H9 (cell line): ENCODE measurements at regions not wholly inside any gene's neighbourhood (a gene's known extent, or its start where the extent isn't known, plus 50 kb on each side); places are given as distances from the start of the nearest gene placed in this dataset.

Experiments
- DNase-seq: peaks from one replicate; pipeline ENCODE4 v3.0.0-alpha.2; 2017
- H2AFZ ChIP-seq: one replicate; pipeline ENCODE4 v1.6.1; 2013; ENCODE audit warnings: mild to moderate bottlenecking, low read length, control low read depth, moderate library complexity
- H2AK5ac ChIP-seq: 2 replicates; pipeline ENCODE4 v1.6.1; 2013; ENCODE audit warnings: low read length, control low read depth, mixed read lengths; ENCODE audit not compliant: insufficient read length
- H2BK120ac ChIP-seq: one replicate; pipeline ENCODE4 v1.6.1; 2013; ENCODE audit warnings: low read depth, mild to moderate bottlenecking, low read length, control low read depth, inconsistent platforms; ENCODE audit not compliant: poor library complexity, severe bottlenecking
- H2BK12ac ChIP-seq: 2 replicates; pipeline ENCODE4 v1.6.1; 2013; ENCODE audit warnings: low read length, control low read depth, mixed read lengths, low read depth; ENCODE audit not compliant: insufficient read length
- H2BK15ac ChIP-seq: 2 replicates; pipeline ENCODE4 v1.6.1; 2013; ENCODE audit warnings: low read depth, low read length, control low read depth
- H2BK20ac ChIP-seq: one replicate; pipeline ENCODE4 v1.6.1; 2013; ENCODE audit warnings: low read depth, mild to moderate bottlenecking, low read length, control low read depth, inconsistent platforms; ENCODE audit not compliant: poor library complexity, severe bottlenecking
- H2BK5ac ChIP-seq: 2 replicates; pipeline ENCODE4 v1.6.1; 2013; ENCODE audit warnings: low read length, control low read depth, mixed read lengths; ENCODE audit not compliant: insufficient read length
- H3K14ac ChIP-seq: 2 replicates; pipeline ENCODE4 v1.6.1; 2013; ENCODE audit warnings: low read length, control low read depth; ENCODE audit not compliant: insufficient read depth
- H3K18ac ChIP-seq: 2 replicates; pipeline ENCODE4 v1.6.1; 2013; ENCODE audit warnings: low read depth, mild to moderate bottlenecking, mixed read lengths, low read length, control low read depth; ENCODE audit not compliant: insufficient read length
- H3K23ac ChIP-seq: 2 replicates; pipeline ENCODE4 v1.6.1; 2013; ENCODE audit warnings: low read length, control low read depth, mixed read lengths, low read depth; ENCODE audit not compliant: insufficient read length
- H3K23me2 ChIP-seq: 2 replicates; pipeline ENCODE4 v1.6.1; 2013; ENCODE audit warnings: low read depth, mild to moderate bottlenecking, mixed read lengths, low read length, control low read depth; ENCODE audit not compliant: insufficient read length, poor library complexity, severe bottlenecking
- H3K27ac ChIP-seq: 2 replicates; pipeline ENCODE4 v1.5.1; 2013; ENCODE audit warnings: low read length, control low read depth, mixed read lengths, low read depth; ENCODE audit not compliant: insufficient read length
- H3K27me3 ChIP-seq: 2 replicates; pipeline ENCODE4 v1.6.1; 2013; ENCODE audit warnings: low read length, control low read depth, inconsistent platforms; ENCODE audit not compliant: insufficient read depth
- H3K4ac ChIP-seq: 2 replicates; pipeline ENCODE4 v1.6.1; 2013; ENCODE audit warnings: low read depth, mild to moderate bottlenecking, control low read depth, inconsistent platforms, low read length, moderate library complexity
- H3K4me1 ChIP-seq: 2 replicates; pipeline ENCODE4 v1.6.1; 2013; ENCODE audit warnings: low read length, control low read depth, inconsistent platforms; ENCODE audit not compliant: insufficient read depth
- H3K4me2 ChIP-seq: 2 replicates; pipeline ENCODE4 v1.6.1; 2013; ENCODE audit warnings: low read length, control low read depth, mixed read lengths; ENCODE audit not compliant: insufficient read length, insufficient read depth
- H3K56ac ChIP-seq: 2 replicates; pipeline ENCODE4 v1.6.1; 2013; ENCODE audit warnings: low read depth, mild to moderate bottlenecking, mixed read lengths, low read length, control low read depth; ENCODE audit not compliant: insufficient read length
- H3K79me1 ChIP-seq: 2 replicates; pipeline ENCODE4 v1.6.1; 2013; ENCODE audit warnings: low read depth, mild to moderate bottlenecking, moderate library complexity, low read length, control low read depth, inconsistent platforms; ENCODE audit not compliant: insufficient read depth, poor library complexity, severe bottlenecking
- H3K79me2 ChIP-seq: 2 replicates; pipeline ENCODE4 v1.6.1; 2013; ENCODE audit warnings: low read length, control low read depth, inconsistent platforms; ENCODE audit not compliant: insufficient read depth
- H3K9ac ChIP-seq: 2 replicates; pipeline ENCODE4 v1.6.1; 2013; ENCODE audit warnings: low read length, control low read depth, mixed read lengths; ENCODE audit not compliant: insufficient read length; ENCODE audit errors: extremely low read depth
- H3K9me3 ChIP-seq: one replicate; pipeline ENCODE4 v1.6.1; 2013; ENCODE audit warnings: low read depth, low read length, inconsistent platforms; ENCODE audit not compliant: control insufficient read depth
- H3T11ph ChIP-seq: one replicate; pipeline ENCODE4 v1.6.1; 2013; ENCODE audit warnings: mild to moderate bottlenecking, low read length, control low read depth, inconsistent platforms
- H4K20me1 ChIP-seq: one replicate; pipeline ENCODE4 v1.6.1; 2013; ENCODE audit not compliant: control insufficient read depth, insufficient read length, insufficient read depth
- H4K5ac ChIP-seq: 2 replicates; pipeline ENCODE4 v1.6.1; 2013; ENCODE audit warnings: low read depth, mild to moderate bottlenecking, mixed read lengths, low read length, control low read depth; ENCODE audit not compliant: insufficient read length
- H4K8ac ChIP-seq: replicated peaks from 2 replicates; pipeline ENCODE4 v1.6.1; 2013; ENCODE audit warnings: low read length, control low read depth, mixed read lengths, low read depth; ENCODE audit not compliant: insufficient read length
- H4K91ac ChIP-seq: 2 replicates; pipeline ENCODE4 v1.6.1; 2013; ENCODE audit warnings: low read depth, mild to moderate bottlenecking, moderate library complexity, mixed read lengths, low read length, control low read depth; ENCODE audit not compliant: insufficient read length
- H3K27ac Mint-ChIP-seq, 3 experiments: 2 replicates in 2 of 3; 3 replicates in 1 of 3; pipeline ENCODE4 v1.8.0; 2020 to 2021; ENCODE audit warnings: mixed read lengths in 3 of 3, mild to moderate bottlenecking in 1 of 3, moderate library complexity in 1 of 3
- H3K27me3 Mint-ChIP-seq: 2 replicates; pipeline ENCODE4 v1.8.0; 2021; ENCODE audit warnings: low read depth, mild to moderate bottlenecking, moderate library complexity, mixed read lengths
- H3K36me3 Mint-ChIP-seq, 3 experiments: 2 replicates in 2 of 3; 3 replicates in 1 of 3; pipeline ENCODE4 v1.8.0; 2020 to 2021; ENCODE audit warnings: low read depth in 3 of 3, mixed read lengths in 3 of 3; ENCODE audit not compliant: insufficient read depth in 1 of 3
- H3K4me1 Mint-ChIP-seq, 2 experiments: 2 replicates each; pipeline ENCODE4 v1.8.0; 2020; ENCODE audit warnings: mixed read lengths in 2 of 2
- H3K4me3 Mint-ChIP-seq, 2 experiments: 2 replicates in 1 of 2; 3 replicates in 1 of 2; pipeline ENCODE4 v1.8.0; 2020 to 2021; ENCODE audit warnings: mild to moderate bottlenecking in 2 of 2, mixed read lengths in 2 of 2, moderate library complexity in 1 of 2
- H3K9me3 Mint-ChIP-seq, 2 experiments: 2 replicates in 1 of 2; 3 replicates in 1 of 2; pipeline ENCODE4 v1.8.0; 2020; ENCODE audit warnings: mild to moderate bottlenecking in 2 of 2, mixed read lengths in 2 of 2, moderate library complexity in 1 of 2
- WGBS: extraction: QIAGEN DNeasy Blood & Tissue Kit; methylation state at CpG from one replicate; pipeline ENCODE4 v1.1.7; 2013; ENCODE audit warnings: missing lambda C conversion rate, low lambda C conversion rate, mixed read lengths; ENCODE audit not compliant: insufficient read length; ENCODE audit errors: extremely low coverage; 5-methylcytosine and 5-hydroxymethylcytosine counted together
- TF ChIP-seq, protein P1 (sequence below): fragments of 200-600 bp; sonication (generic); conservative IDR thresholded peaks from 3 replicates; pipeline ENCODE4 v1.8.0; 2021; ENCODE audit warnings: antibody characterized with exemption, mild to moderate bottlenecking

DNA sequence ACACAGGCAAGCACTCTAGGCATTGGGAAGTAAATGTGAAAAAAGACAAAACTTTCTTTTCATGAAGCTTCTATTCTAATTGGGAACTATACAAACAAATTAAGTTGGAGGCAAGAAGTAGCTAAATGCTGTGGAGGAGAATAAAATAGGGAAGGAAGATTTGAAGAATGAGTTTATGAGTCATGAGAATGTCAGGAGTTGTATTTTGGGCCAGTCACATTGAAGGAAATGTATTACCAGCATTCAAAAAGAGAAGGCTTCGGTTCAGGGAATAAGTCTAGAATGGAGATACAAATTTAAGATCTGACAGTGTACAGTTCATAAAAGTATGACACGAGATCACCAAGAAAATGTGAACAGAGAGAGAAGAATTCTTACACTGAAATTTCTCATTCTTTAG lies 666.5 kb downstream of the ADCYAP1 start:
- H3K79me1 ChIP-seq: no peaks in the 10 kb centered on the region
- no peak overlapping the region for H4K5ac ChIP-seq
- H3K4me3 Mint-ChIP-seq: no peak overlapping the region
- H3K27me3 ChIP-seq: no peaks in the 10 kb centered on the region
- H3K14ac ChIP-seq: no peak overlapping the region
- no peak overlapping the region for H2BK12ac ChIP-seq
- no peak overlapping the region for H3K23ac ChIP-seq
- no peaks in the 10 kb centered on the region for H3K79me2 ChIP-seq
- no peak overlapping the region for H4K91ac ChIP-seq
- no peak overlapping the region for H2BK20ac ChIP-seq
- no peak overlapping the region for H3K4me2 ChIP-seq
- H2BK5ac ChIP-seq: no peak overlapping the region
- H3K9me3 Mint-ChIP-seq: no peaks in the 10 kb centered on the region
- DNase-seq: no peak
- no peak overlapping the region for H2BK120ac ChIP-seq
- H3K4ac ChIP-seq: no peak overlapping the region
- H3K18ac ChIP-seq: no peak overlapping the region
- H3K4me1 ChIP-seq: no peaks in the 10 kb centered on the region
- no peak overlapping the region for H2AFZ ChIP-seq
- no peaks in the 10 kb centered on the region for H3K23me2 ChIP-seq
- no peak overlapping the region for H3K27ac Mint-ChIP-seq
- no peaks in the 10 kb centered on the region for H3K9me3 ChIP-seq
- no peak overlapping the region for H3K56ac ChIP-seq
- no peak overlapping the region for H2BK15ac ChIP-seq
- H2AK5ac ChIP-seq: no peak overlapping the region
- no peak overlapping the region for H3K9ac ChIP-seq
- H4K20me1 ChIP-seq: no peaks in the 10 kb centered on the region
- TF ChIP-seq, protein P1, sequence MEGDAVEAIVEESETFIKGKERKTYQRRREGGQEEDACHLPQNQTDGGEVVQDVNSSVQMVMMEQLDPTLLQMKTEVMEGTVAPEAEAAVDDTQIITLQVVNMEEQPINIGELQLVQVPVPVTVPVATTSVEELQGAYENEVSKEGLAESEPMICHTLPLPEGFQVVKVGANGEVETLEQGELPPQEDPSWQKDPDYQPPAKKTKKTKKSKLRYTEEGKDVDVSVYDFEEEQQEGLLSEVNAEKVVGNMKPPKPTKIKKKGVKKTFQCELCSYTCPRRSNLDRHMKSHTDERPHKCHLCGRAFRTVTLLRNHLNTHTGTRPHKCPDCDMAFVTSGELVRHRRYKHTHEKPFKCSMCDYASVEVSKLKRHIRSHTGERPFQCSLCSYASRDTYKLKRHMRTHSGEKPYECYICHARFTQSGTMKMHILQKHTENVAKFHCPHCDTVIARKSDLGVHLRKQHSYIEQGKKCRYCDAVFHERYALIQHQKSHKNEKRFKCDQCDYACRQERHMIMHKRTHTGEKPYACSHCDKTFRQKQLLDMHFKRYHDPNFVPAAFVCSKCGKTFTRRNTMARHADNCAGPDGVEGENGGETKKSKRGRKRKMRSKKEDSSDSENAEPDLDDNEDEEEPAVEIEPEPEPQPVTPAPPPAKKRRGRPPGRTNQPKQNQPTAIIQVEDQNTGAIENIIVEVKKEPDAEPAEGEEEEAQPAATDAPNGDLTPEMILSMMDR: no peak
- no peaks in the 10 kb centered on the region for H3K27me3 Mint-ChIP-seq
- H4K8ac ChIP-seq: no peak overlapping the region
- no peak overlapping the region for H3T11ph ChIP-seq
- no peaks in the 10 kb centered on the region for H3K4me1 Mint-ChIP-seq
- no peak overlapping the region for H3K27ac ChIP-seq
- no peaks in the 10 kb centered on the region for H3K36me3 Mint-ChIP-seq
- no CpG with 5 or more reads among the region's 2 CpGs for WGBS
